Activated naive CD4-positive, alpha-beta T cell treated with anti-CD3 and anti-CD28 coated beads, Interleukin-2, amount 10 ng/mL, durations not matched to agents 7 days and 5 days (primary cell): ENCODE measurements at regions not wholly inside any gene's neighbourhood (a gene's known extent, or its start where the extent isn't known, plus 50 kb on each side); places are given as distances from the start of the nearest gene placed in this dataset.
"Not testable (repeated sequence)": the region's sequence is repeated elsewhere in the genome, so short reads cannot be mapped to it uniquely, and the experiment has no call there.

Experiments
- CTCF ChIA-PET: fragments of 350-600 bp; sonication (Branson Sonifier 250); formaldehyde crosslinking; loops from one replicate; lab custom pipeline; 2021; ENCODE audit warnings: antibody characterized with exemption; lab: Charles Lee
- DNase-seq: peaks from one replicate; pipeline ENCODE4 v3.0.0-alpha.2; 2020
- H3K27ac Mint-ChIP-seq: one replicate; pipeline ENCODE4 v1.8.0; 2021; ENCODE audit warnings: mild to moderate bottlenecking, moderate library complexity, mixed read lengths
- H3K27me3 Mint-ChIP-seq: one replicate; pipeline ENCODE4 v1.8.0; 2021; ENCODE audit warnings: mild to moderate bottlenecking, mixed read lengths
- H3K36me3 Mint-ChIP-seq: one replicate; pipeline ENCODE4 v1.8.0; 2021; ENCODE audit warnings: mixed read lengths
- H3K4me1 Mint-ChIP-seq: one replicate; pipeline ENCODE4 v1.8.0; 2021; ENCODE audit warnings: mixed read lengths
- H3K4me3 Mint-ChIP-seq: one replicate; pipeline ENCODE4 v1.8.0; 2021; ENCODE audit warnings: mild to moderate bottlenecking, moderate library complexity, mixed read lengths
- H3K9me3 Mint-ChIP-seq: one replicate; pipeline ENCODE4 v1.8.0; 2021; ENCODE audit warnings: mixed read lengths

GRCh38 chr5:105616599-105616998, 2054.0 kb upstream of the NUDT12 start:
- no peaks in the 10 kb centered on the region for H3K27me3 Mint-ChIP-seq
- no peaks in the 10 kb centered on the region for H3K4me1 Mint-ChIP-seq
- no peaks in the 10 kb centered on the region for H3K36me3 Mint-ChIP-seq
- CTCF ChIA-PET: no interaction called here
- H3K4me3 Mint-ChIP-seq: no peak overlapping the region
- H3K27ac Mint-ChIP-seq: no peak overlapping the region
- no peaks in the 10 kb centered on the region for H3K9me3 Mint-ChIP-seq
- DNase-seq: no peak

GRCh38 chr5:105602406-105602805, 2039.8 kb upstream of the NUDT12 start:
- DNase-seq, H3K27me3 Mint-ChIP-seq, H3K27ac Mint-ChIP-seq, H3K4me3 Mint-ChIP-seq, H3K36me3 Mint-ChIP-seq, H3K4me1 Mint-ChIP-seq, CTCF ChIA-PET: not testable (repeated sequence)
- H3K9me3 Mint-ChIP-seq: peaks cover 32% of the 10 kb centered on the region

GRCh38 chr5:105593011-105593760, 2030.6 kb upstream of the NUDT12 start:
- Mint-ChIP-seq H3K36me3 (no peaks in the 10 kb centered on the region), H3K27me3 (no peaks in the 10 kb centered on the region), H3K9me3 (peaks cover 6% of the 10 kb centered on the region), H3K27ac (no peak overlapping the region), H3K4me1 (no peaks in the 10 kb centered on the region), H3K4me3 (no peak overlapping the region)
- CTCF ChIA-PET: no interaction called here
- no peak for DNase-seq

- DNase-seq: no peak
- Mint-ChIP-seq H3K27ac (no peak overlapping the region), H3K4me3 (no peak overlapping the region), H3K36me3 (no peaks in the 10 kb centered on the region), H3K4me1 (no peaks in the 10 kb centered on the region), H3K27me3 (no peaks in the 10 kb centered on the region), H3K9me3 (peaks cover 2% of the 10 kb centered on the region)
- CTCF ChIA-PET: interaction anchor here (0.9 kb wide), 1 partner anchor 15 kb away, joined by 3 read pairs; no protein-coding TSS in a partner anchor
These were observed 2025.5 kb upstream of the NUDT12 start for GRCh38 chr5:105587963-105588662.

- no peak for DNase-seq
These were observed 2019.5 kb upstream of the NUDT12 start for GRCh38 chr5:105581988-105582690.

GRCh38 chr5:105573575-105573974, 2011.0 kb upstream of the NUDT12 start:
- no peak overlapping the region for H3K27ac Mint-ChIP-seq
- CTCF ChIA-PET: interaction anchor here (0.6 kb wide), 1 partner anchor 14 kb away, joined by 3 read pairs; no protein-coding TSS in a partner anchor
- H3K4me1 Mint-ChIP-seq: no peaks in the 10 kb centered on the region
- H3K4me3 Mint-ChIP-seq: no peak overlapping the region
- no peaks in the 10 kb centered on the region for H3K36me3 Mint-ChIP-seq
- DNase-seq: no peak
- H3K27me3 Mint-ChIP-seq: no peaks in the 10 kb centered on the region
- H3K9me3 Mint-ChIP-seq: peaks cover 7% of the 10 kb centered on the region

More at GRCh38 chr5:105581988-105582690, 2019.5 kb upstream of the NUDT12 start:
- Mint-ChIP-seq H3K9me3 (peaks cover 23% of the 10 kb centered on the region), H3K27me3 (no peaks in the 10 kb centered on the region), H3K36me3 (no peaks in the 10 kb centered on the region), H3K4me1 (no peaks in the 10 kb centered on the region), H3K27ac (no peak overlapping the region), H3K4me3 (no peak overlapping the region)
- CTCF ChIA-PET: no interaction called here

GRCh38 chr5:105565531-105565930, 2002.9 kb upstream of the NUDT12 start:
- H3K9me3 Mint-ChIP-seq: peaks cover 13% of the 10 kb centered on the region
- H3K4me3 Mint-ChIP-seq: no peak overlapping the region
- CTCF ChIA-PET: no interaction called here
- H3K4me1 Mint-ChIP-seq: no peaks in the 10 kb centered on the region
- no peaks in the 10 kb centered on the region for H3K36me3 Mint-ChIP-seq
- no peaks in the 10 kb centered on the region for H3K27me3 Mint-ChIP-seq
- no peak for DNase-seq
- no peak overlapping the region for H3K27ac Mint-ChIP-seq

GRCh38 chr5:105563842-105564241, 2001.3 kb upstream of the NUDT12 start:
- no peaks in the 10 kb centered on the region for H3K27me3 Mint-ChIP-seq
- no peaks in the 10 kb centered on the region for H3K4me1 Mint-ChIP-seq
- no peaks in the 10 kb centered on the region for H3K36me3 Mint-ChIP-seq
- H3K4me3 Mint-ChIP-seq: no peak overlapping the region
- H3K9me3 Mint-ChIP-seq: peaks cover 13% of the 10 kb centered on the region
- CTCF ChIA-PET: no interaction called here
- no peak overlapping the region for H3K27ac Mint-ChIP-seq
- DNase-seq: no peak

- H3K4me1 Mint-ChIP-seq: no peaks in the 10 kb centered on the region
- H3K36me3 Mint-ChIP-seq: no peaks in the 10 kb centered on the region
- H3K4me3 Mint-ChIP-seq: no peak overlapping the region
- H3K27ac Mint-ChIP-seq: no peak overlapping the region
- no peak for DNase-seq
- CTCF ChIA-PET: no interaction called here
- H3K9me3 Mint-ChIP-seq: peaks cover 7% of the 10 kb centered on the region
- H3K27me3 Mint-ChIP-seq: no peaks in the 10 kb centered on the region
These were observed 1992.1 kb upstream of the NUDT12 start for GRCh38 chr5:105554568-105555169.

- CTCF ChIA-PET: no interaction called here
- no peak for DNase-seq
- Mint-ChIP-seq H3K4me1 (no peaks in the 10 kb centered on the region), H3K9me3 (peaks cover 6% of the 10 kb centered on the region), H3K4me3 (no peak overlapping the region), H3K27me3 (no peaks in the 10 kb centered on the region), H3K27ac (no peak overlapping the region), H3K36me3 (no peaks in the 10 kb centered on the region)
These were observed 1981.7 kb upstream of the NUDT12 start for GRCh38 chr5:105544300-105544699.

- Mint-ChIP-seq H3K4me3 (no peak overlapping the region), H3K9me3 (peaks cover 3% of the 10 kb centered on the region), H3K27ac (no peak overlapping the region), H3K36me3 (no peaks in the 10 kb centered on the region), H3K27me3 (no peaks in the 10 kb centered on the region), H3K4me1 (no peaks in the 10 kb centered on the region)
- CTCF ChIA-PET: no interaction called here
- DNase-seq: no peak
These were observed 1974.1 kb upstream of the NUDT12 start for GRCh38 chr5:105536675-105537074.

GRCh38 chr5:105530716-105531261, 1968.2 kb upstream of the NUDT12 start:
- no peaks in the 10 kb centered on the region for H3K36me3 Mint-ChIP-seq
- no peaks in the 10 kb centered on the region for H3K27me3 Mint-ChIP-seq
- H3K9me3 Mint-ChIP-seq: peaks cover 20% of the 10 kb centered on the region
- H3K4me1 Mint-ChIP-seq: no peaks in the 10 kb centered on the region
- CTCF ChIA-PET: no interaction called here
- no peak overlapping the region for H3K4me3 Mint-ChIP-seq
- no peak overlapping the region for H3K27ac Mint-ChIP-seq
- DNase-seq: no peak

GRCh38 chr5:105529851-105530250, 1967.3 kb upstream of the NUDT12 start:
- DNase-seq: no peak
- CTCF ChIA-PET: no interaction called here
- H3K4me3 Mint-ChIP-seq: no peak overlapping the region
- no peaks in the 10 kb centered on the region for H3K36me3 Mint-ChIP-seq
- H3K9me3 Mint-ChIP-seq: peaks cover 20% of the 10 kb centered on the region
- no peaks in the 10 kb centered on the region for H3K4me1 Mint-ChIP-seq
- H3K27me3 Mint-ChIP-seq: no peaks in the 10 kb centered on the region
- no peak overlapping the region for H3K27ac Mint-ChIP-seq

- DNase-seq: no peak
- CTCF ChIA-PET: interaction anchor here (0.7 kb wide), 1 partner anchor 215 kb away, joined by 3 read pairs; no protein-coding TSS in a partner anchor
- Mint-ChIP-seq H3K4me3 (no peak overlapping the region), H3K27me3 (no peaks in the 10 kb centered on the region), H3K27ac (no peak overlapping the region), H3K36me3 (no peaks in the 10 kb centered on the region), H3K9me3 (peaks cover 3% of the 10 kb centered on the region), H3K4me1 (no peaks in the 10 kb centered on the region)
These were observed 1945.9 kb upstream of the NUDT12 start for GRCh38 chr5:105508519-105508918.
